ENCODE measurements at regions not wholly inside any gene's neighbourhood (a gene's known extent, or its start where the extent isn't known, plus 50 kb on each side); places are given as distances from the start of the nearest gene placed in this dataset.

DNA sequence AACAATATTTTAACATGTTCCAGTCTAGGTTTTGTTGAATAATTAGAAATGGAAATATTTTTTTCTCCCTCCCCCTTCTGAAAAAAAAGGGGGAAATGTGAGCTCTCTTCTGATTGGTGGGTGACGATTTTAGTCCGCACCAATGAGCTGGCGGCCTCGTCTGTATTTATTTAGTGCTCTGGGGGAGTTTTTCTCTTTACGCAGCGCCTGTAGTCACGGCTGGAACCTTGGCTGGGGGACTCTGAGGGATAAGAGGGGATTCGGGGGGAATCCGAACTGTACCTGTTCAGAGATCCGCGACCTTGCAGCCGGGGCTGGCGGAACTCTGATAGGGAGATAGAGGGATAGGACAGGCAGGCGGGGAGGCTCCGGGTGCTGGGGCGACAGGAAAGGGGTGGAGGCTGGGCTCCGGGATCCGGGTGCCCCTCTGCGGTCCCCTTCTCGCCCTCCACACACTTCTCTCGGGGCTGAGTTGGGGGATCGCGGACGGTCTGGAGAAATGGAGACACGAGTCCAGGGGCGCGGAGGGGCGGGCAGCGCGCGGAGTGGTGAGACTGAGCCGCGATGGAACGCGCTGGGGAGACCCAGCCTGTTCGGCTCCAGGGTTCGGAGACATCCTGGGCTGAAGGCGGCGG, 99.7 kb upstream of the HSD17B12 start:
- Mint-ChIP-seq H3K27ac (peak overlapping the region in 1 of 3 donors; percentile 80), H3K27me3 (peaks cover 73% of the 10 kb centered on the region)

DNA sequence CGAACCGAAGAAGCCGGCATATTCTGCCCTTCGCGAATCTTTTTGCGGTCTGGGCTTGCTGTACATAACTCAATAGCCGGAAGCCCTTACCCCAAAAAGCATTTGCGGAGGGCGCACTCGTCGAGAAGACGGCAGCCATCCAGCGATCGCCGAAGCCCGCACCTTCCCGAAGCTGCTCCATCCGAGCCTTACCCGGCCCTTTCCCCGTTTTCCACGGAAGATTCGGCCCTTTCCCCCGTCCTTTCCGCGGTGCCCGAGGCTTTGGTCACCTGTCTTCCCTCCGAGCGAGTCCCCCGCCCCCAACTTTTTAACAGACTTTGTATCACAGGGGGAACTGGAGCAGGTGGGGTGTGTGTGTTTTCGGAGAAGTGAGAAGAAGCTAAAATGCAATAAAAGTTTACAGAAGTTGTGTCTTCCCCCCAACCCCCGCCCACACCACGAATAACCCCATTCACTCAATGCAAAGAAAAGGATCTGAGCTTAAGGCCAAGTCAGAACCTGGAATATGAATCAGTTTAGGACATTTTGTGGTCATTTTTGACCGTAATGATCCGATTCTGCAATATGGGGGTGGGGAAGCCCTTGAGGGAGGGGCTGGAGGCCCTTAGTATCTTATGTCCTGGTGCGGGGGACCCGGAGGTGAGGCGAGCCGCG, 99.0 kb upstream of the HSD17B12 start:
- H3K9me3 Mint-ChIP-seq, result peaks cover 0 to 6% (median 0%) of the 10 kb centered on the region in 3 donors
- peak overlapping the region; percentile 78 to 93 (median 89) for H3K4me3 Mint-ChIP-seq
- H3K27me3 Mint-ChIP-seq, result peaks cover 67% of the 10 kb centered on the region
- peaks cover 1% of the 10 kb centered on the region for H3K36me3 Mint-ChIP-seq
- H3K4me1 Mint-ChIP-seq, result peaks cover 13 to 24% (median 19%) of the 10 kb centered on the region in 3 donors
- no peak overlapping the region for H3K27ac Mint-ChIP-seq

More for the DNA sequence above, 99.7 kb upstream of the HSD17B12 start:
- H3K4me3 Mint-ChIP-seq, result peak overlapping the region; percentile 78 to 93 (median 89)
- H3K9me3 Mint-ChIP-seq, result peaks cover 0 to 6% (median 0%) of the 10 kb centered on the region in 3 donors
- peaks cover 1% of the 10 kb centered on the region for H3K36me3 Mint-ChIP-seq
- peaks cover 14 to 29% (median 19%) of the 10 kb centered on the region in 3 donors for H3K4me1 Mint-ChIP-seq

- Mint-ChIP-seq H3K36me3 (peaks cover 1% of the 10 kb centered on the region), H3K27me3 (peaks cover 59% of the 10 kb centered on the region), H3K27ac (no peak overlapping the region), H3K4me1 (peaks cover 10 to 20% (median 19%) of the 10 kb centered on the region in 3 donors), H3K4me3 (peak overlapping the region in 3 of 4 donors; percentile 71 to 78 (median 77)), H3K9me3 (peaks cover 0 to 4% (median 0%) of the 10 kb centered on the region in 3 donors)
Measured at GRCh38 chr11:43582024-43582862, 98.3 kb upstream of the HSD17B12 start.

DNA sequence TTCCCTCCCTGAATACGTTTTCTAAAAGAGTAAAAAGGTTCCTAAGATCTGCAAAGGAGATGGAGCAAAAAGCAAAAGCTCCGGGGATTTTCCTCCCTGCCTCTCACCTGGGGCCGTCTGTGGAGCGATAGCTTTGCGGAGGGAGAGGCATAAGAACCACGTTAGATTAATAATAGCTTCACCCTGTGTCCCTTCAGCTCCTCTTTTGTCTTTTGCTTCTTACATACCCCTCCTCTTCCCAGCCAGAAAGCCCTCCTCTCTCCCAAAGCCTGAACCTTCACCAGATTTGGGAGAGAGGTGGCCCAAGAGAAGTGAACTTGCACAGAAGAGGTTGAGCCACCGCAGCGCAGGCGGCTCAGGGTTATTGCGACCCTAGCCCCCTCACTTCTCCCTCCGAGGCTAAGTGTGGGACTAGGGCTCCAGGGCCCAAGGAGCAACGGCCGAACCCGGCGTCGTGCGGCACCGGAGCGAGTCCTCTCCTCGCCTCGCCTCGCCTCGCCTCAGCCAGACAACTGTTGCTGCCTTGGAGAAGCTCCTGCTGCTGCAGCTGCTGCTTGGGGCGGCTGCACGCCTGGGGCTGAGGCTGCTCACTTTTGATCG, 97.6 kb upstream of the HSD17B12 start:
- Mint-ChIP-seq H3K27me3 (peaks cover 52% of the 10 kb centered on the region), H3K36me3 (peaks cover 1% of the 10 kb centered on the region), H3K4me1 (peaks cover 8 to 19% (median 15%) of the 10 kb centered on the region in 3 donors), H3K9me3 (peaks cover 0 to under 1% (median 0%) of the 10 kb centered on the region in 3 donors), H3K27ac (no peak overlapping the region), H3K4me3 (peak overlapping the region in 2 of 4 donors; percentile 28 to 75)

- Mint-ChIP-seq H3K9me3 (no peaks in the 10 kb centered on the region), H3K4me3 (peak overlapping the region in 2 of 4 donors; percentile 28 to 58), H3K27me3 (peaks cover 47% of the 10 kb centered on the region), H3K4me1 (peaks cover 8 to 15% (median 15%) of the 10 kb centered on the region in 3 donors), H3K27ac (no peak overlapping the region), H3K36me3 (peaks cover 1% of the 10 kb centered on the region)
Measured at GRCh38 chr11:43583548-43583947, 97.0 kb upstream of the HSD17B12 start.

- Mint-ChIP-seq H3K27me3 (peaks cover 35% of the 10 kb centered on the region), H3K4me3 (no peak overlapping the region), H3K9me3 (no peaks in the 10 kb centered on the region), H3K36me3 (no peaks in the 10 kb centered on the region), H3K4me1 (peaks cover 3 to 6% (median 5%) of the 10 kb centered on the region in 3 donors), H3K27ac (no peak overlapping the region)
Measured at GRCh38 chr11:43585877-43586608, 94.5 kb upstream of the HSD17B12 start.

DNA sequence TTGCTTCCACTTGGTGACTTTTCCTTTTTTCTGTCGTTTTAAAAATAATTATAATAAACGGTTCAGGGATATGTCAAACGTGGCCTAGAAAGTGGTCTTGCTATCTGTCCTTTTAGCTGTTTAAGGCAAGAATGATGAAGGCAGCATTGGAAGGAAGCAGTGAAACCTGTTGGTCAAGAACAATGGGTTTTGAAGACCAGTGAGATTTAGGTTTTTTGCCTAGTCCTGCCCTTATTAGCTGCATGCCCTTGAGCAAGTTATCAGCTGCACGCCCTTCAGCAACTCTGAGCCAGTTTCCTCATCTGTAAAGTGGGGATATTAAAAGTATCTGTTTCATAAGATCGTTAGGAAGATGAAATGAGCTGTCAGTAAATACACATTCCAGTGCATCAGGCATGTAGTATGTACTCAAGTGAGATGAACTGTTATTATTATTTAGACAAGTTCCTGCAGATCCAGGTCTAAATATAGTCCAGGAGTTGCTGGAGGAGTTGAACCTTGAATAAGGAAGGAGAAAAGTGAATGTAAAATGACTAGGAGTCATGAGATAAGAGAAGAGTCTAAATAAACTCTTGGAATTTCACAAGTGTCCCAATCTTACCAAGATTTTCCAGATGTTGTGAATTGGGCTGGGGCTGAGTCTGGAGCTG, 90.8 kb upstream of the HSD17B12 start:
- Mint-ChIP-seq H3K4me1 (peaks cover 0 to 3% (median 0%) of the 10 kb centered on the region in 3 donors), H3K27ac (no peak overlapping the region), H3K27me3 (peaks cover 5% of the 10 kb centered on the region), H3K36me3 (no peaks in the 10 kb centered on the region), H3K9me3 (no peaks in the 10 kb centered on the region), H3K4me3 (no peak overlapping the region)

DNA sequence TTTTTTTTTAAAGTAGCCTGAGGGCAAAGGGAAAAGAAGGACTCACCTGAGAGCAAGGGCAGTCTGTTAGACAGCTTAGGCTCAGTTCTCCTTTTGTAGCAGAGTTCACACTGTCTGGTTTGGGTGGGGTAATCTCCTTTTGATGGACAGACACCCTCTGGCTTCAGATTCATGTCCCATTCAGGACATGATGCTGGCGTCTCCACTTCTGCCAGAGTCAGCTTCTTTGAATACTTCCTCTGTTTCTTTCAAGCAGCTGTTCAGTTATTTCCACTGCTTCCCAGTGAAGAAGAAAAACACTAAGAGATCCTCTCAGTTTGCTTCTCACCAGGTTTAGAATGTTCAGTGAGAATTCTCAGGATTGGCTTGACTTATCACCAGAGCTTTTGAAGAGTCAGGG, 79.0 kb upstream of the HSD17B12 start:
- Mint-ChIP-seq H3K4me3 (no peak overlapping the region), H3K27ac (no peak overlapping the region), H3K9me3 (peaks cover 0 to 6% (median 0%) of the 10 kb centered on the region in 3 donors), H3K4me1 (no peaks in the 10 kb centered on the region), H3K27me3 (peaks cover 10% of the 10 kb centered on the region), H3K36me3 (no peaks in the 10 kb centered on the region)

DNA sequence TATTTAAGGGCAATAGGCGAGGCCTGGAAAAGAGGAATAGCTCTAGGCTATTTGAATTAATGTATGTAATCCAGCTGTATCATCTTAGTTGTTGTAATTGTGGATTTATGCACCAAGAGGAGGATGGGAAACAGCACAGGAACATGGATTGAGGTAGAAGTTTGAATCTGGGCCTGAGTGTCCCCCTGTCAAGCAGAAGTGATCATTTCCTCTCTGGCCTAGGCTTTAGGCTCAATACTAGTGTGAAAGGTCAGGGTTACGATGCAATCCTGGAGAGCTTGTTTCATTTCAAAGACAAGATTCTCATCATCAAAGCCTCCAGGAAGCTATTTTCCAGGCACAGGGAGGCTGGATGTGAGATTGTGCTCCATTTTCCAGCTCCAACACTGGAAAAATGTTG, 77.9 kb upstream of the HSD17B12 start:
- no peak overlapping the region for H3K4me3 Mint-ChIP-seq
- H3K27ac Mint-ChIP-seq, result peak overlapping the region in 1 of 3 donors; percentile 63
- peaks cover 11% of the 10 kb centered on the region for H3K27me3 Mint-ChIP-seq
- H3K36me3 Mint-ChIP-seq, result no peaks in the 10 kb centered on the region
- no peaks in the 10 kb centered on the region for H3K4me1 Mint-ChIP-seq
- H3K9me3 Mint-ChIP-seq, result peaks cover 0 to 6% (median 0%) of the 10 kb centered on the region in 3 donors

DNA sequence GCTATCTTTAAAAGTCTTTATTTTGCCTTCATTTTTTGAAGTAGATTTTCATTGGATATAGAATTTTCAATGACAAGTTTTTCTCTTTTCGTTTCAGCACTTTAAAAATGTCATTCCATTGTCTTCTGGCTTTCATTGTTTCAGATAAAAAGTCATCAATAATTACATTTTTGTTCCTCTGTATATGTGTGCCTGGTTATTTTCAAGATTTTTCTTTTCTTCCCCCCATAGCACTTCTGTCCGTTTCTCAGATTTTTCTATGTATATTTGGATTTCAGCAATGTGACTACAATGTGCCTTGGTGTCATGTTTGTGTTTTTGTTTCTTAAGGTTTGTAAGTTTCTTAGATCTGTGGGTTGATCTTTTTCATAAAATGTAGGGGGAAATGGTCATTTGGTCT, 66.3 kb upstream of the HSD17B12 start:
- no peak overlapping the region for H3K27ac Mint-ChIP-seq
- no peaks in the 10 kb centered on the region for H3K4me1 Mint-ChIP-seq
- H3K9me3 Mint-ChIP-seq, result peaks cover 0 to 20% (median 14%) of the 10 kb centered on the region in 3 donors
- H3K27me3 Mint-ChIP-seq, result peaks cover 3% of the 10 kb centered on the region
- peaks cover 2% of the 10 kb centered on the region for H3K36me3 Mint-ChIP-seq
- no peak overlapping the region for H3K4me3 Mint-ChIP-seq

DNA sequence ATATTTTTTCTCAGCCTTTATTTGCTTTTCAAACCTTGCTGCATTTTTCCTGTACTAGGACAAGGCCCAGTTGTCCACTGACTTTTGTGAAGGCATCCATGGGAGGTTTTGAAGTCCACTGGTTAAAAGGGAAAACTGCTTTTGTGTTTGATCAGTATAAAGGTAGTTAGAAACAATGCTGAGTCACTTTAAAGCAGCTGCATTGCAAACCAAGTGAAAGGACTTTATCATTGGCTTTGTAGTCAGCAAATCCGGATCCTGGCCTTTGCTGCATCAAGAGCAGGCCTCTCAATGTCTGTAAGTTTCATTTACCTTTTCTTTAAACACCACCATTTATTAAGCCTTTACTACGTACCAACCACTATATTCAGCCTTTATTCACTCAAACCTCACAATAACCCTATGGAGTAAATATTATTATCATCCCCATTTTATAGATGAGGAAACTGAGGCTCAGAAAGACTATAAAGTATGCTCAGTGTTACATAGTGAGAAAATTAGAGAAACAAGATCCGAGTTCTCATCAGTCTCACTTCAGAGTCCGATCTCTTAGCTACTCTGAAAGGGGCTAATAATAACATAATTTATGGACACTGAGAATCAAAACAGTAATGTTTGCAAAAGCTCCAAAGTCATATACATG, 60.6 kb upstream of the HSD17B12 start:
- Mint-ChIP-seq H3K27ac (no peak overlapping the region), H3K4me1 (no peaks in the 10 kb centered on the region), H3K9me3 (peaks cover 0 to 12% (median 7%) of the 10 kb centered on the region in 3 donors), H3K4me3 (no peak overlapping the region), H3K27me3 (peaks cover 3% of the 10 kb centered on the region), H3K36me3 (peaks cover 2% of the 10 kb centered on the region)

- no peaks in the 10 kb centered on the region for H3K4me1 Mint-ChIP-seq
- H3K4me3 Mint-ChIP-seq, result no peak overlapping the region
- H3K27ac Mint-ChIP-seq, result no peak overlapping the region
- H3K27me3 Mint-ChIP-seq, result peaks cover 10% of the 10 kb centered on the region
- no peaks in the 10 kb centered on the region for H3K9me3 Mint-ChIP-seq
- no peaks in the 10 kb centered on the region for H3K36me3 Mint-ChIP-seq
Measured at GRCh38 chr11:43626798-43627197, 53.7 kb upstream of the HSD17B12 start.
